ENCODE measurements at regions not wholly inside any gene's neighbourhood (a gene's known extent, or its start where the extent isn't known, plus 50 kb on each side); places are given as distances from the start of the nearest gene placed in this dataset.

GRCh38 chr20:3326779-3327521 is 80.5 kb downstream of the DNAAF9 start:
- TF ChIP-seq POLR2A (IDR thresholded peaks at IDR 0.05; ENCODE audit: low read depth, low read length) (no peak), EZH2 (IDR thresholded peaks at IDR 0.05; ENCODE audit: borderline replicate concordance, low read depth, low read length, severe bottlenecking) (no peak), MYC (IDR thresholded peaks at IDR 0.05; ENCODE audit: low read depth, low read length) (no peak)
